ENCODE measurements at regions not wholly inside any gene's neighbourhood (a gene's known extent, or its start where the extent isn't known, plus 50 kb on each side); places are given as distances from the start of the nearest gene placed in this dataset.

- ATAC-seq (no peak), DNase-seq (ENCODE audit: low spot score in 2 of 2) (no peak)
- Mint-ChIP-seq H3K36me3 (no peaks in the 10 kb centered on the region), H3K27ac (no peak overlapping the region), H3K9me3 (peaks cover 0 to 5% of the 10 kb centered on the region in 2 donors)
Observed at GRCh38 chr9:119959846-119960545, 590.8 kb upstream of the BRINP1 start.

- peaks cover 4 to 5% of the 10 kb centered on the region in 2 donors for H3K9me3 Mint-ChIP-seq
- ATAC-seq = no peak
Observed at GRCh38 chr9:119956111-119956510, 586.9 kb upstream of the BRINP1 start.

GRCh38 chr9:119955276-119955675, 586.0 kb upstream of the BRINP1 start:
- no peak overlapping the region for H3K27ac Mint-ChIP-seq
- ATAC-seq = no peak

More at GRCh38 chr9:119956111-119956510, 586.9 kb upstream of the BRINP1 start:
- no peak overlapping the region for H3K27ac Mint-ChIP-seq
- peaks cover 0 to 5% of the 10 kb centered on the region in 2 donors for H3K36me3 Mint-ChIP-seq
- no peak for DNase-seq (ENCODE audit: low spot score in 2 of 2)

GRCh38 chr9:119951591-119951990, 582.4 kb upstream of the BRINP1 start:
- H3K27ac Mint-ChIP-seq = no peak overlapping the region
- H3K36me3 Mint-ChIP-seq = peaks cover 0 to 5% of the 10 kb centered on the region in 2 donors
- ATAC-seq (no peak), DNase-seq (ENCODE audit: low spot score in 2 of 2) (no peak)
- H3K9me3 Mint-ChIP-seq = peaks cover 0 to 8% of the 10 kb centered on the region in 2 donors

More at GRCh38 chr9:119955276-119955675, 586.0 kb upstream of the BRINP1 start:
- peaks cover 4 to 5% of the 10 kb centered on the region in 2 donors for H3K9me3 Mint-ChIP-seq
- no peak for DNase-seq (ENCODE audit: low spot score in 2 of 2)
- peaks cover 0 to 5% of the 10 kb centered on the region in 2 donors for H3K36me3 Mint-ChIP-seq

GRCh38 chr9:119951090-119951489, 581.9 kb upstream of the BRINP1 start:
- Mint-ChIP-seq H3K27ac (no peak overlapping the region), H3K9me3 (peaks cover 0 to 8% of the 10 kb centered on the region in 2 donors), H3K36me3 (peaks cover 0 to 5% of the 10 kb centered on the region in 2 donors)
- no peak for DNase-seq (ENCODE audit: low spot score in 2 of 2)
- no peak for ATAC-seq

GRCh38 chr9:119945686-119946085, 576.5 kb upstream of the BRINP1 start:
- H3K27ac Mint-ChIP-seq = no peak overlapping the region
- ATAC-seq = no peak
- DNase-seq (ENCODE audit: low spot score in 2 of 2) = no peak
- H3K9me3 Mint-ChIP-seq = peaks cover 3 to 4% of the 10 kb centered on the region in 2 donors
- H3K36me3 Mint-ChIP-seq = no peaks in the 10 kb centered on the region

- no peak for DNase-seq (ENCODE audit: low spot score in 2 of 2)
- ATAC-seq = no peak
- H3K9me3 Mint-ChIP-seq = peaks cover 0 to 4% of the 10 kb centered on the region in 2 donors
Observed at GRCh38 chr9:119941091-119941490, 571.9 kb upstream of the BRINP1 start.

GRCh38 chr9:119938871-119939270, 569.6 kb upstream of the BRINP1 start:
- no peak for ATAC-seq
- H3K27ac Mint-ChIP-seq = no peak overlapping the region
- H3K9me3 Mint-ChIP-seq = peaks cover under 1 to 4% of the 10 kb centered on the region in 2 donors
- no peak for DNase-seq (ENCODE audit: low spot score in 2 of 2)
- no peaks in the 10 kb centered on the region for H3K36me3 Mint-ChIP-seq

More at GRCh38 chr9:119941091-119941490, 571.9 kb upstream of the BRINP1 start:
- H3K36me3 Mint-ChIP-seq = no peaks in the 10 kb centered on the region
- H3K27ac Mint-ChIP-seq = no peak overlapping the region

GRCh38 chr9:119934497-119934896, 565.3 kb upstream of the BRINP1 start:
- ATAC-seq = no peak
- H3K36me3 Mint-ChIP-seq = no peaks in the 10 kb centered on the region
- peaks cover 6 to 7% of the 10 kb centered on the region in 2 donors for H3K9me3 Mint-ChIP-seq
- H3K27ac Mint-ChIP-seq = no peak overlapping the region
- DNase-seq (ENCODE audit: low spot score in 2 of 2) = no peak

- DNase-seq (ENCODE audit: low spot score in 2 of 2) = no peak
- Mint-ChIP-seq H3K27ac (no peak overlapping the region), H3K9me3 (peaks cover 6 to 7% of the 10 kb centered on the region in 2 donors), H3K36me3 (no peaks in the 10 kb centered on the region)
- no peak for ATAC-seq
Observed at GRCh38 chr9:119933191-119933590, 564.0 kb upstream of the BRINP1 start.

GRCh38 chr9:119924736-119925135, 555.5 kb upstream of the BRINP1 start:
- Mint-ChIP-seq H3K27ac (no peak overlapping the region), H3K9me3 (peaks cover 7 to 22% of the 10 kb centered on the region in 2 donors), H3K36me3 (peaks cover 0 to 4% of the 10 kb centered on the region in 2 donors)
- no peak for ATAC-seq
- DNase-seq (ENCODE audit: low spot score in 2 of 2) = no peak

GRCh38 chr9:119917175-119917574, 547.9 kb upstream of the BRINP1 start:
- H3K36me3 Mint-ChIP-seq = peaks cover 0 to 4% of the 10 kb centered on the region in 2 donors

GRCh38 chr9:119907056-119907455, 537.8 kb upstream of the BRINP1 start:
- Mint-ChIP-seq H3K27ac (no peak overlapping the region), H3K36me3 (peaks cover 0 to 13% of the 10 kb centered on the region in 2 donors)
- no peak for ATAC-seq

More at GRCh38 chr9:119917175-119917574, 547.9 kb upstream of the BRINP1 start:
- Mint-ChIP-seq H3K9me3 (peaks cover 9 to 11% of the 10 kb centered on the region in 2 donors), H3K27ac (no peak overlapping the region)
- no peak for ATAC-seq
- no peak for DNase-seq (ENCODE audit: low spot score in 2 of 2)

GRCh38 chr9:119905724-119906123, 536.5 kb upstream of the BRINP1 start:
- no peak overlapping the region for H3K27ac Mint-ChIP-seq
- H3K9me3 Mint-ChIP-seq = peaks cover 10 to 18% of the 10 kb centered on the region in 2 donors
- DNase-seq (ENCODE audit: low spot score in 2 of 2) = no peak
- ATAC-seq = no peak
- H3K36me3 Mint-ChIP-seq = peaks cover 0 to 13% of the 10 kb centered on the region in 2 donors

More at GRCh38 chr9:119907056-119907455, 537.8 kb upstream of the BRINP1 start:
- no peak for DNase-seq (ENCODE audit: low spot score in 2 of 2)
- H3K9me3 Mint-ChIP-seq = peaks cover 10 to 18% of the 10 kb centered on the region in 2 donors

GRCh38 chr9:119903851-119904250, 534.6 kb upstream of the BRINP1 start:
- ATAC-seq = no peak
- no peak overlapping the region for H3K27ac Mint-ChIP-seq
- no peak for DNase-seq (ENCODE audit: low spot score in 2 of 2)
- H3K36me3 Mint-ChIP-seq = peaks cover 0 to 13% of the 10 kb centered on the region in 2 donors
- H3K9me3 Mint-ChIP-seq = peaks cover 5 to 14% of the 10 kb centered on the region in 2 donors

GRCh38 chr9:119902611-119903010, 533.4 kb upstream of the BRINP1 start:
- Mint-ChIP-seq H3K27ac (no peak overlapping the region), H3K9me3 (peaks cover 0 to 9% of the 10 kb centered on the region in 2 donors), H3K36me3 (peaks cover 0 to 6% of the 10 kb centered on the region in 2 donors)
- ATAC-seq (no peak), DNase-seq (ENCODE audit: low spot score in 2 of 2) (no peak)

GRCh38 chr9:119898316-119898715, 529.1 kb upstream of the BRINP1 start:
- DNase-seq (ENCODE audit: low spot score in 2 of 2) (no peak), ATAC-seq (no peak)
- no peak overlapping the region for H3K27ac Mint-ChIP-seq
- H3K36me3 Mint-ChIP-seq = no peaks in the 10 kb centered on the region
- H3K9me3 Mint-ChIP-seq = peaks cover 3 to 5% of the 10 kb centered on the region in 2 donors

- no peak for DNase-seq (ENCODE audit: low spot score in 2 of 2)
- no peak for ATAC-seq
- no peaks in the 10 kb centered on the region for H3K9me3 Mint-ChIP-seq
Observed at GRCh38 chr9:119884438-119884837, 515.2 kb upstream of the BRINP1 start.

More at GRCh38 chr9:119884438-119884837, 515.2 kb upstream of the BRINP1 start:
- Mint-ChIP-seq H3K36me3 (no peaks in the 10 kb centered on the region), H3K27ac (no peak overlapping the region)
